SJCRH30 (cell line): ENCODE measurements at regions not wholly inside any gene's neighbourhood (a gene's known extent, or its start where the extent isn't known, plus 50 kb on each side); places are given as distances from the start of the nearest gene placed in this dataset.

Experiments
- DNase-seq, 2 experiments: peaks; one replicate each; pipeline ENCODE4 v3.0.0-alpha.2; 2015 to 2020
- H3K27ac ChIP-seq: fragments of 250-450 bp; sonication (Bioruptor Pico); 2 replicates; pipeline ENCODE4 v1.5.1; 2020; ENCODE audit warnings: mild to moderate bottlenecking, moderate library complexity
- H3K27me3 ChIP-seq: fragments of 250-450 bp; sonication (Bioruptor Pico); 2 replicates; pipeline ENCODE4 v1.5.1; 2020; ENCODE audit warnings: mild to moderate bottlenecking, moderate library complexity
- H3K36me3 ChIP-seq: fragments of 250-450 bp; sonication (Bioruptor Pico); 2 replicates; pipeline ENCODE4 v1.5.1; 2020; ENCODE audit warnings: mild to moderate bottlenecking, moderate library complexity
- H3K4me1 ChIP-seq: fragments of 250-450 bp; sonication (Bioruptor Pico); 2 replicates; pipeline ENCODE4 v1.5.1; 2020; ENCODE audit warnings: mild to moderate bottlenecking, moderate library complexity
- H3K4me3 ChIP-seq: fragments of 250-450 bp; sonication (Bioruptor Pico); 2 replicates; pipeline ENCODE4 v1.5.1; 2020; ENCODE audit warnings: mild to moderate bottlenecking, moderate library complexity
- H3K9me3 ChIP-seq: fragments of 250-450 bp; sonication (Bioruptor Pico); replicated peaks from 2 replicates; pipeline ENCODE4 v1.5.1; 2020; ENCODE audit warnings: mild to moderate bottlenecking, moderate library complexity

- DNase-seq = no peak
Observed at GRCh38 chr6:112752305-112752704, 405.2 kb downstream of the RFPL4B start.

GRCh38 chr6:112752791-112753190 is 405.7 kb downstream of the RFPL4B start:
- H3K9me3 ChIP-seq = no peaks in the 10 kb centered on the region; the same call in 1 of the 2 replicates
- DNase-seq = no peak
- no peaks in the 10 kb centered on the region for H3K27me3 ChIP-seq
- H3K27ac ChIP-seq = no peak overlapping the region
- no peak overlapping the region for H3K4me3 ChIP-seq
- H3K4me1 ChIP-seq = no peaks in the 10 kb centered on the region
- H3K36me3 ChIP-seq = no peaks in the 10 kb centered on the region

More at GRCh38 chr6:112752305-112752704, 405.2 kb downstream of the RFPL4B start:
- Histone ChIP-seq H3K27ac (no peak overlapping the region), H3K4me3 (no peak overlapping the region), H3K4me1 (no peaks in the 10 kb centered on the region), H3K9me3 (no peaks in the 10 kb centered on the region; the same call in 1 of the 2 replicates), H3K36me3 (no peaks in the 10 kb centered on the region), H3K27me3 (no peaks in the 10 kb centered on the region)

GRCh38 chr6:112760831-112761230 is 413.7 kb downstream of the RFPL4B start:
- H3K27ac ChIP-seq = no peak overlapping the region
- 0 out of 2 replicates have a peak, but pooled peaks cover 8% of the 10 kb centered on the region for H3K9me3 ChIP-seq
- no peak for DNase-seq
- H3K27me3 ChIP-seq = no peaks in the 10 kb centered on the region
- H3K4me3 ChIP-seq = no peak overlapping the region
- no peaks in the 10 kb centered on the region for H3K4me1 ChIP-seq
- no peaks in the 10 kb centered on the region for H3K36me3 ChIP-seq

- H3K4me1 ChIP-seq = no peaks in the 10 kb centered on the region
- H3K36me3 ChIP-seq = no peaks in the 10 kb centered on the region
Observed at GRCh38 chr6:112761740-112762139, 414.6 kb downstream of the RFPL4B start.

GRCh38 chr6:112764377-112764776 is 417.2 kb downstream of the RFPL4B start:
- Histone ChIP-seq H3K4me1 (no peaks in the 10 kb centered on the region), H3K4me3 (no peak overlapping the region), H3K27me3 (no peaks in the 10 kb centered on the region), H3K36me3 (no peaks in the 10 kb centered on the region), H3K9me3 (peaks cover 8% of the 10 kb centered on the region; the same call in 1 of the 2 replicates), H3K27ac (no peak overlapping the region)
- DNase-seq = no peak

More at GRCh38 chr6:112761740-112762139, 414.6 kb downstream of the RFPL4B start:
- H3K4me3 ChIP-seq = no peak overlapping the region
- H3K27ac ChIP-seq = no peak overlapping the region
- H3K27me3 ChIP-seq = no peaks in the 10 kb centered on the region
- H3K9me3 ChIP-seq = 0 out of 2 replicates have a peak, but pooled peaks cover 8% of the 10 kb centered on the region
- no peak for DNase-seq

GRCh38 chr6:112770308-112770707 is 423.2 kb downstream of the RFPL4B start:
- no peaks in the 10 kb centered on the region for H3K36me3 ChIP-seq
- H3K4me3 ChIP-seq = no peak overlapping the region
- peaks cover 3% of the 10 kb centered on the region; the same call in 1 of the 2 replicates for H3K4me1 ChIP-seq
- peaks cover 20% of the 10 kb centered on the region; the same call in 1 of the 2 replicates for H3K9me3 ChIP-seq
- no peak for DNase-seq
- no peaks in the 10 kb centered on the region for H3K27me3 ChIP-seq
- H3K27ac ChIP-seq = no peak overlapping the region

- no peak overlapping the region for H3K4me3 ChIP-seq
- H3K27ac ChIP-seq = no peak overlapping the region
- H3K27me3 ChIP-seq = no peaks in the 10 kb centered on the region
- H3K4me1 ChIP-seq = peaks cover 3% of the 10 kb centered on the region; the same call in 1 of the 2 replicates
- H3K9me3 ChIP-seq = peaks cover 20% of the 10 kb centered on the region; the same call in 1 of the 2 replicates
- no peak for DNase-seq
- no peaks in the 10 kb centered on the region for H3K36me3 ChIP-seq
Observed at GRCh38 chr6:112773187-112773586, 426.1 kb downstream of the RFPL4B start.

- Histone ChIP-seq H3K36me3 (no peaks in the 10 kb centered on the region), H3K27me3 (no peaks in the 10 kb centered on the region), H3K27ac (no peak overlapping the region), H3K9me3 (peaks cover 20% of the 10 kb centered on the region; the same call in 1 of the 2 replicates), H3K4me3 (no peak overlapping the region), H3K4me1 (peaks cover 3% of the 10 kb centered on the region; the same call in 1 of the 2 replicates)
- no peak for DNase-seq
Observed at GRCh38 chr6:112774319-112774718, 427.2 kb downstream of the RFPL4B start.

- Histone ChIP-seq H3K4me3 (no peak overlapping the region), H3K27me3 (no peaks in the 10 kb centered on the region), H3K4me1 (peaks cover 13% of the 10 kb centered on the region), H3K36me3 (no peaks in the 10 kb centered on the region), H3K9me3 (no peaks in the 10 kb centered on the region), H3K27ac (peak overlapping the region; percentile 23; the same call in 1 of the 2 replicates)
- DNase-seq = peak; percentile 70 to 93
Observed at GRCh38 chr6:112780498-112781096, 433.5 kb downstream of the RFPL4B start.

- no peaks in the 10 kb centered on the region for H3K9me3 ChIP-seq
- no peaks in the 10 kb centered on the region for H3K36me3 ChIP-seq
- H3K27ac ChIP-seq = no peak overlapping the region
- H3K27me3 ChIP-seq = no peaks in the 10 kb centered on the region
- H3K4me3 ChIP-seq = no peak overlapping the region
- peaks cover 13% of the 10 kb centered on the region for H3K4me1 ChIP-seq
- DNase-seq = peak; percentile 35 to 65
Observed at GRCh38 chr6:112781241-112781640, 434.1 kb downstream of the RFPL4B start.

- peaks cover 5% of the 10 kb centered on the region for H3K4me1 ChIP-seq
- no peak overlapping the region for H3K4me3 ChIP-seq
- H3K36me3 ChIP-seq = no peaks in the 10 kb centered on the region
- no peak for DNase-seq
- H3K9me3 ChIP-seq = no peaks in the 10 kb centered on the region
- no peaks in the 10 kb centered on the region for H3K27me3 ChIP-seq
- no peak overlapping the region for H3K27ac ChIP-seq
Observed at GRCh38 chr6:112785408-112785807, 438.3 kb downstream of the RFPL4B start.

GRCh38 chr6:112786801-112787200 is 439.7 kb downstream of the RFPL4B start:
- no peak overlapping the region for H3K4me3 ChIP-seq
- no peaks in the 10 kb centered on the region for H3K36me3 ChIP-seq
- H3K4me1 ChIP-seq = no peaks in the 10 kb centered on the region
- no peaks in the 10 kb centered on the region; the same call in 1 of the 2 replicates for H3K9me3 ChIP-seq
- no peaks in the 10 kb centered on the region for H3K27me3 ChIP-seq
- no peak overlapping the region for H3K27ac ChIP-seq
- no peak for DNase-seq

GRCh38 chr6:112787371-112787770 is 440.2 kb downstream of the RFPL4B start:
- no peaks in the 10 kb centered on the region for H3K4me1 ChIP-seq
- H3K27me3 ChIP-seq = no peaks in the 10 kb centered on the region
- no peak for DNase-seq
- H3K9me3 ChIP-seq = no peaks in the 10 kb centered on the region; the same call in 1 of the 2 replicates
- no peak overlapping the region for H3K27ac ChIP-seq
- H3K4me3 ChIP-seq = no peak overlapping the region
- H3K36me3 ChIP-seq = no peaks in the 10 kb centered on the region

GRCh38 chr6:112795316-112795715 is 448.2 kb downstream of the RFPL4B start:
- peaks cover 6% of the 10 kb centered on the region for H3K9me3 ChIP-seq
- H3K4me3 ChIP-seq = no peak overlapping the region
- no peak overlapping the region for H3K27ac ChIP-seq
- DNase-seq = no peak
- H3K4me1 ChIP-seq = peaks cover 1% of the 10 kb centered on the region; the same call in 1 of the 2 replicates
- no peaks in the 10 kb centered on the region for H3K27me3 ChIP-seq
- H3K36me3 ChIP-seq = no peaks in the 10 kb centered on the region

- Histone ChIP-seq H3K4me3 (no peak overlapping the region), H3K4me1 (peaks cover 15% of the 10 kb centered on the region)
- no peak for DNase-seq
Observed at GRCh38 chr6:112796712-112797111, 449.6 kb downstream of the RFPL4B start.

GRCh38 chr6:112799889-112800288 is 452.8 kb downstream of the RFPL4B start:
- H3K27ac ChIP-seq = no peak overlapping the region
- H3K4me3 ChIP-seq = no peak overlapping the region
- peaks cover 6% of the 10 kb centered on the region; the same call in 1 of the 2 replicates for H3K9me3 ChIP-seq
- DNase-seq = no peak
- no peaks in the 10 kb centered on the region for H3K27me3 ChIP-seq
- peaks cover 31% of the 10 kb centered on the region for H3K4me1 ChIP-seq
- no peaks in the 10 kb centered on the region for H3K36me3 ChIP-seq

More at GRCh38 chr6:112796712-112797111, 449.6 kb downstream of the RFPL4B start:
- Histone ChIP-seq H3K9me3 (peaks cover 6% of the 10 kb centered on the region; the same call in 1 of the 2 replicates), H3K27ac (no peak overlapping the region), H3K36me3 (no peaks in the 10 kb centered on the region), H3K27me3 (no peaks in the 10 kb centered on the region)
